Pons (tissue), 1 donor: ENCODE measurements at regions not wholly inside any gene's neighbourhood (a gene's known extent, or its start where the extent isn't known, plus 50 kb on each side); places are given as distances from the start of the nearest gene placed in this dataset.
"Not testable (repeated sequence)": the region's sequence is repeated elsewhere in the genome, so short reads cannot be mapped to it uniquely, and the experiment has no call there.

ENCODE experiments used
- DNase-seq: peaks from one replicate; pipeline ENCODE4 v3.0.0-alpha.2; 2016; ENCODE audit warnings: low spot score

GRCh38 chr10:61612450-61612849 is 50.3 kb upstream of the CABCOCO1 start:
- no peak for DNase-seq

GRCh38 chr10:61612009-61612408 is 50.7 kb upstream of the CABCOCO1 start:
- DNase-seq: no peak

GRCh38 chr10:61609701-61610100 is 53.0 kb upstream of the CABCOCO1 start:
- DNase-seq: no peak

GRCh38 chr10:61608255-61609033 is 54.3 kb upstream of the CABCOCO1 start:
- no peak for DNase-seq

- peak; percentile 44 for DNase-seq
Measured at GRCh38 chr10:61606959-61607907, 55.5 kb upstream of the CABCOCO1 start.

GRCh38 chr10:61605221-61605620 is 57.5 kb upstream of the CABCOCO1 start:
- DNase-seq: no peak

- no peak for DNase-seq
Measured at GRCh38 chr10:61600399-61600798, 62.3 kb upstream of the CABCOCO1 start.

GRCh38 chr10:61594430-61594829 is 68.3 kb upstream of the CABCOCO1 start:
- DNase-seq: no peak

- peak; percentile 20 for DNase-seq
Measured at GRCh38 chr10:61592581-61592980, 70.1 kb upstream of the CABCOCO1 start.

GRCh38 chr10:61589547-61590243 is 73.0 kb upstream of the CABCOCO1 start:
- no peak for DNase-seq

GRCh38 chr10:61588770-61589211 is 73.9 kb upstream of the CABCOCO1 start:
- DNase-seq: no peak

- no peak for DNase-seq
Measured at GRCh38 chr10:61586829-61587228, 75.9 kb upstream of the CABCOCO1 start.

GRCh38 chr10:61580608-61581007 is 82.1 kb upstream of the CABCOCO1 start:
- no peak for DNase-seq

- DNase-seq: not testable (repeated sequence)
Measured at GRCh38 chr10:61570204-61570603, 92.5 kb upstream of the CABCOCO1 start.

GRCh38 chr10:61567729-61568128 is 95.0 kb upstream of the CABCOCO1 start:
- no peak for DNase-seq

- no peak for DNase-seq
Measured at GRCh38 chr10:61565819-61566560, 96.7 kb upstream of the CABCOCO1 start.

GRCh38 chr10:61564444-61564843 is 98.3 kb upstream of the CABCOCO1 start:
- no peak for DNase-seq

GRCh38 chr10:61559615-61560014 is 103.1 kb upstream of the CABCOCO1 start:
- no peak for DNase-seq

GRCh38 chr10:61558188-61558587 is 104.5 kb upstream of the CABCOCO1 start:
- no peak for DNase-seq

- DNase-seq: no peak
Measured at GRCh38 chr10:61554925-61555324, 101.7 kb upstream of the TMEM26 start.

GRCh38 chr10:61549861-61550260 is 96.7 kb upstream of the TMEM26 start:
- DNase-seq: no peak

GRCh38 chr10:61548364-61548763 is 95.2 kb upstream of the TMEM26 start:
- no peak for DNase-seq
